GM12801 (cell line): ENCODE measurements at regions not wholly inside any gene's neighbourhood (a gene's known extent, or its start where the extent isn't known, plus 50 kb on each side); places are given as distances from the start of the nearest gene placed in this dataset.

Experiments used
- TF ChIP-seq, protein P1 (sequence below): IDR thresholded peaks from one replicate; pipeline ENCODE4 v1.5.1; 2011; ENCODE audit warnings: control low read depth; ENCODE audit not compliant: insufficient read length; ENCODE audit errors: extremely low read depth

DNA sequence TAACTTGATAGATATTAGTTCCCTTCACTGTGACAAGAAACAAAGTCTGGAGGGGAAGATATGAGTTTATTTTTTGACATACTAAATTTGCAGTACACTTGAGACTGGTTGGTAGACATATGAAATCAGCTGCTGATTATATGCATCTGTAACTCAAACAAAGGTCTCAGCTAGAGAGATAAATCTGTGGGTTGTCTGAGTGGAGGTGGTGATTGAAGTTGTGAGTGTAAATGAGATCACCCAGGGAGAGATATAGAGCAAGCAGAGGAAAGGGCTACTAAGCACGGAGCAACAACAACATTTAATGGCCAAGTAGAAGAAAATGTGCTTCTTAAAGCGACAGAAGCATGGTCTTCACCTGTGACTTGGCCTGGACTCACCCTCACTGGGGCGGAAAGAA is 173.2 kb upstream of the EYA4 start:
- TF ChIP-seq, protein P1, sequence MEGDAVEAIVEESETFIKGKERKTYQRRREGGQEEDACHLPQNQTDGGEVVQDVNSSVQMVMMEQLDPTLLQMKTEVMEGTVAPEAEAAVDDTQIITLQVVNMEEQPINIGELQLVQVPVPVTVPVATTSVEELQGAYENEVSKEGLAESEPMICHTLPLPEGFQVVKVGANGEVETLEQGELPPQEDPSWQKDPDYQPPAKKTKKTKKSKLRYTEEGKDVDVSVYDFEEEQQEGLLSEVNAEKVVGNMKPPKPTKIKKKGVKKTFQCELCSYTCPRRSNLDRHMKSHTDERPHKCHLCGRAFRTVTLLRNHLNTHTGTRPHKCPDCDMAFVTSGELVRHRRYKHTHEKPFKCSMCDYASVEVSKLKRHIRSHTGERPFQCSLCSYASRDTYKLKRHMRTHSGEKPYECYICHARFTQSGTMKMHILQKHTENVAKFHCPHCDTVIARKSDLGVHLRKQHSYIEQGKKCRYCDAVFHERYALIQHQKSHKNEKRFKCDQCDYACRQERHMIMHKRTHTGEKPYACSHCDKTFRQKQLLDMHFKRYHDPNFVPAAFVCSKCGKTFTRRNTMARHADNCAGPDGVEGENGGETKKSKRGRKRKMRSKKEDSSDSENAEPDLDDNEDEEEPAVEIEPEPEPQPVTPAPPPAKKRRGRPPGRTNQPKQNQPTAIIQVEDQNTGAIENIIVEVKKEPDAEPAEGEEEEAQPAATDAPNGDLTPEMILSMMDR = no peak

DNA sequence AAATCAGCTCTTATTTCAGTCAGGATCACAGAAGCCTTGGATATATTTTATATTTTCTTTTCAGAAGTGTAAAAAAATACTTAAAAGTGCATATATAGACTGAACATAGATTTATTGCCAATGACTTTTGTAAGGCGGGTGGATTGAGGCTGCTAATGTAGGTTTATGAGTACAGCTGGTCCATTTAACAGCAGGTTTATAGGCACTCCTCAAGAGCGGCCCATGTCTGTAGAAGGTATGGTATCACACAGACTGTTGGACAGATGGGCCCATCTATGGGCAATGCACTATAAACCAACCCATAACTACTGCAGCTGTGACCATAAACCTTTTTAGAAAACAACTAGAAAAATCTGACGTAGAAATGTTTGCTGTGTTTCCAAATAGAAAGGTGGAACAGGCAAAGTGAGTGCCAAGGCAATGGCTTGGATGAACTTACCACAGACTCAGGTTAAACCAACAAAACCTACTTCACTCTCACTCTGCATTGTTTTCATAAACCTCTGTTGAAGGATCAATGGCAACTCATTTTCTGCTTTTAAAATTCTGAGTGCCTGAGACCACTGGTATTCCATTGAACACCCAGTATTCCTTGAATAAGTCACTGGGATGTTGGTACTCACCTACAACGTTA is 170.6 kb upstream of the EYA4 start:
- TF ChIP-seq, protein P1 = no peak

DNA sequence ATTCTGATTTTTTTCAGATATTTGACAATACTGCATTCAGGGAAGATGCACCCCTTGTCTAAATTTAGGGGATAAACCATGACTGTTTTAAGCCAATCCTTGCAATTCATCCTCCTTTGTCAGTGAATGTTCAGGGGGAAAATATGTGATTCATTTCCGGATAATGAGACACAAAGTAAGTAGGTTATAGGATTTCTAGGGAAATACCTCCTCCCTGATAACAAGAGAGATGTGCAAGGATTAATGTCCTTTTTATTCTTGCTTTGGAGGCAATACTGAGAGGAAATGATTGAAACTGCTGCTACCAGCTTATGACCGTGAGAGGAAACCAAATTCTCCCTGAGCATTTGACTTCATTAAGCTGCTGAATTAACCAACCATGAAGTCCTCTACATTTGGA is 161.3 kb upstream of the EYA4 start:
- TF ChIP-seq, protein P1 = no peak

DNA sequence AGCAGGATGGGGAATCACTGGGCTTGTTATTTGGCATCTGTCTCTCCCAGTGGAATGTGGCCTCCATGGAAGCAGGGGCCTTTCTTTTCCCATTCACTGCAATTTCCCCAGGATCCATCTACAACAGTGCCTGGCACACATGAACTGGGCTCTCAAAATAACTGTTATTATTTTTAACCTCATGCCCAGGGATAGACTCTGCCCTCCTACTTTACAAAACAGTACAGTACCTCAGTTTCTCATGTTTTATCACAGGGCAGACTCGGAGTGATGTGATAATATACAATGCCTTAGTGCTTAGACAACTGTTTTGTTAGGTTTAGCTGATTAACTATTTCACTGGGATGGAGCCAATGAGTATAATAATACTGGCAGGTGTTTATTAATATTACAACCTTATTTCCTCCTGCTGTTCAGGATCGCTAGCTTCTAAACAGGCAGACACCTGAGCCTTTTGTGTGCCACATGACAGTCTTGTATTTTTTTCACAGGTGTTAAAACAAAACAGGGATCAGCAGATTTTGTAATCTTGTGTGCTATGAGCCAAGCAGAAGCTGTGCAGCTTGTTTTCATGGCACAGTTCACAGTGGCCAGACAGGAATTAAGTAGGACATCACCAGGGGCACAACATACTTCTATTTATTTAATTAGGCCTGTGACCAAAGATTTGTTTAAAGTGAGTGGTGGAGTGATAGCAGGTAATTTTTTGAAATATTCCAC is 157.7 kb upstream of the EYA4 start:
- TF ChIP-seq, protein P1 = no peak

DNA sequence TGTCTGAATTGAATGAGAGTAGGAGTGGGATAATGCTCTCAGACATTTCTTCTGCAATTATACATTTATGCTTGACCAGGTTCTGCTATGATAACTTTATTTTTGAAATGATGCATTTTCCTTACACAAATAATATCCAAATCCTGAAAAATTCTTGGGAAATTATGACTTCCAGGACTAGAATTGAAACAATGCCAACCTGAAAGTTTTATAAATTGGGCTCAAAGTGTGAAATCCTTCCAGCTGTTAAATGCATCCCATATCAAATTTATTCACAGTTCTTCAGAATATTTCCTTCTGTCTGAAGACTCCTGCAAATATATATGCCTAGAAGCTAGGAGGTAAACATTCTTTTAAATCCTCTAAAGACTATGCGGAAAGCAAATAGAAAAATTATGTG is 155.7 kb upstream of the EYA4 start:
- TF ChIP-seq, protein P1 = no peak

DNA sequence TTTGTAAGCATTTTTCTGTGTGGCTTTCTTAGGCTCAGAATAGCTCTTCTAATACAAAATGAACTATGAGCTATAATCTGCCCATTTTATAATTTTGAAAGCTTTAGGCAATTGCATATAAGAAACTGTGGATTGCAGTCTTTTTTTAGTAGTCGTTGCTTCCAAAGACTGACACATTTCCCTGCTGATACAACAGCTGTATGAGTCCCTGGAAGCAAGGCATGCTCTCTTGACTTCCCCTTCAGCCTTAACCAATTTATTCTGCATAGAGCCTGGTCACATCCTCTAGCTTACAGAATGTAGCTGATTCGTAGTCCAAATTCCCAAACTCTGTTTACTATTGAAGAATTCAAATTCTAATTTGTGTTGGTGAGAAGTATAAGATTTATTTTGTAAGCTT is 155.3 kb upstream of the EYA4 start:
- TF ChIP-seq, protein P1 = no peak

DNA sequence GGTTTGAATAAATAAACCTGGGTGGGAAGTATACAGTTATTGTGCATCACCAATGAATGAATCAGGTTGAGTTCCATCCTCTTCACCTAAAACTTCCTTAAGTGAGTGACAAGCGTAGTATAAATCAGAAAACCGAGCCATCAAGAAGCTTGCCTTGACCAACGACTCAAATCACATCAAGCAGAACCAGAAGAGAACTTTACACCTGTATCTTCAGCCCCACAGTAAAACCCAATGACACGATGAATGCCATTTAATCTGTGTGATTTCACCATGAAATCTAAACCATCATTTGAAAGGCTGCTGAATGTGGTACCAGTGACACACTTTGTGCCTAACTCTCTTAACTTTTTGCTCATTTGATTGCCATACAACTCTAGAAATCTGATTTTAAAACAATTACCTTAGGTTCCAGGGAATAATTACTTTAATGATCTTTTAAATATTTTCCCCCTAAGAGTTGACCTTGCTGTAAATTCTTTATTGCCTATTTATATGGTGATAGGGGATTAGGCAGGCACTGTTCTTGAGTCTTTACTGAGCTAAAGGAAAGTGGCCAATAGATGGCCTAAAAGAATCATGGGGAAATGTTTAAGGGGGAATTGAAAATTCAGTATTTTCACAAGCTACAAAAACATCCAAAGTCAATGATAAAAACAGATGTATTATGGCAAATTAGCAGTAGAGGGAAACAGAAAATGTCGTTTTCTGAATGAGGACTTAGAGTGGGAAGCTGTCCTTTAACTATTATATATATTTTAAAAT is 152.0 kb upstream of the EYA4 start:
- TF ChIP-seq, protein P1 = no peak
